ENCODE measurements at regions not wholly inside any gene's neighbourhood (a gene's known extent, or its start where the extent isn't known, plus 50 kb on each side); places are given as distances from the start of the nearest gene placed in this dataset.

- TF ChIP-seq, protein P1, sequence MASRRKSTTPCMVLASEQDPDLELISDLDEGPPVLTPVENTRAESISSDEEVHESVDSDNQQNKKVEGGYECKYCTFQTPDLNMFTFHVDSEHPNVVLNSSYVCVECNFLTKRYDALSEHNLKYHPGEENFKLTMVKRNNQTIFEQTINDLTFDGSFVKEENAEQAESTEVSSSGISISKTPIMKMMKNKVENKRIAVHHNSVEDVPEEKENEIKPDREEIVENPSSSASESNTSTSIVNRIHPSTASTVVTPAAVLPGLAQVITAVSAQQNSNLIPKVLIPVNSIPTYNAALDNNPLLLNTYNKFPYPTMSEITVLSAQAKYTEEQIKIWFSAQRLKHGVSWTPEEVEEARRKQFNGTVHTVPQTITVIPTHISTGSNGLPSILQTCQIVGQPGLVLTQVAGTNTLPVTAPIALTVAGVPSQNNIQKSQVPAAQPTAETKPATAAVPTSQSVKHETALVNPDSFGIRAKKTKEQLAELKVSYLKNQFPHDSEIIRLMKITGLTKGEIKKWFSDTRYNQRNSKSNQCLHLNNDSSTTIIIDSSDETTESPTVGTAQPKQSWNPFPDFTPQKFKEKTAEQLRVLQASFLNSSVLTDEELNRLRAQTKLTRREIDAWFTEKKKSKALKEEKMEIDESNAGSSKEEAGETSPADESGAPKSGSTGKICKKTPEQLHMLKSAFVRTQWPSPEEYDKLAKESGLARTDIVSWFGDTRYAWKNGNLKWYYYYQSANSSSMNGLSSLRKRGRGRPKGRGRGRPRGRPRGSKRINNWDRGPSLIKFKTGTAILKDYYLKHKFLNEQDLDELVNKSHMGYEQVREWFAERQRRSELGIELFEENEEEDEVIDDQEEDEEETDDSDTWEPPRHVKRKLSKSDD (conservative IDR thresholded peaks at IDR 0.05; ENCODE audit: low read length): no peak
These were observed 161.4 kb upstream of the CST7 start (continued) for GRCh38 chr20:24787621-24788020.

DNA sequence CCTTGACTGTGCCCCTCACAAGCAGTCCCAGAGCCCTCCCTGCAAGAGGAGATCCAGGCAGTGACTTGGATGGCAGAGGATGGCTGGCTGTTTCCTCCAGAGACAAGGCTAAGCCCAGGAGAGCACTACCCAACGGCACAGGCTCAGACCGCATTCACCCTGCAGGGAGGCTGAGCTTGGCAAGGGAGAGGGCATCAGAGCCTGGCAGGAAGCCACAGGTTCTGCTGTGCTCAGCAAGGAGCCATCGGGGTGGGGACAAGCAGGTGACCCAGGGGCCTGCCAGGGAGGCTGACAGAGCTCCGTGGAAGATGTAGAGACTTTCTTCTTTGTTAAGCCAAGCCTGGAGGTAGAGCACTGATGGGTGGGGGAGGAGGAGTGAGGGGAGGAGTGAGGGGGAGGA lies 159.2 kb upstream of the CST7 start:
- H3K36me3 ChIP-seq (ENCODE audit: control insufficient read depth, insufficient read depth, low read length): no peaks in the 10 kb centered on the region
- ChIA-PET POLR2A (no interaction called here), CTCF (ENCODE audit: low intra/inter-chr PET ratio) (no interaction called here)
- intact Hi-C loops (cut with micrococcal nuclease): loop anchor here (10.0 kb wide), 1 partner anchor 125 kb away; no protein-coding TSS in a partner anchor
- ATAC-seq: no peak
- H3K9me3 ChIP-seq (replicated peaks; ENCODE audit: control insufficient read depth, insufficient read depth, low read depth, low read length): no peaks in the 10 kb centered on the region
- no peak overlapping the region for H3K4me3 ChIP-seq
- no peak for TF ChIP-seq GTF3C2 (IDR thresholded peaks at IDR 0.05; ENCODE audit: borderline replicate concordance, extremely low read depth, insufficient read length)
- TF ChIP-seq CBFB (CRISPR knock-in tag; IDR thresholded peaks at IDR 0.05): no peak
- TF ChIP-seq MEIS2 (IDR thresholded peaks at IDR 0.05; ENCODE audit: partially characterized antibody): no peak
- no peak for TF ChIP-seq RBM25 (IDR thresholded peaks at IDR 0.05; ENCODE audit: low read depth, low read length, severe bottlenecking)
- no peak for TF ChIP-seq ZNF408 (CRISPR knock-in tag; IDR thresholded peaks at IDR 0.05; ENCODE audit: low read depth)
- TF ChIP-seq MCM7 (IDR thresholded peaks at IDR 0.05): no peak
- no TSS peak for BruUV-seq (replicated peaks)
- DNase-seq (ENCODE audit: extremely low read depth in 1 of 4, low spot score in 3 of 4): no peak
- no peaks in the 10 kb centered on the region for H3K79me2 ChIP-seq (ENCODE audit: control insufficient read depth, insufficient read depth, low read length)
- H3K4me2 ChIP-seq (ENCODE audit: insufficient read depth, low read length): no peak overlapping the region
- H4K20me1 ChIP-seq (replicated peaks; ENCODE audit: control insufficient read depth, insufficient read depth, low read length): no peaks in the 10 kb centered on the region
- 0% methylated on average over 2 of the region's 4 CpGs for WGBS (ENCODE audit: insufficient coverage, low coverage, missing lambda C conversion rate)
- H3K9me1 ChIP-seq (ENCODE audit: control insufficient read depth, insufficient read depth, low read length): no peaks in the 10 kb centered on the region
- H3K9ac ChIP-seq (ENCODE audit: insufficient read depth in 1 of 2, low read depth in 2 of 2, low read length in 2 of 2): no peak overlapping the region
- in situ Hi-C loops (cut with MboI): no loop called here
- peaks cover 0 to 11% of the 10 kb centered on the region in 2 experiments; a peak in 1 of 5 replicates for H3K27me3 ChIP-seq (ENCODE audit: control insufficient read depth in 2 of 2, insufficient read depth in 2 of 2, low read length in 2 of 2)
- no peak overlapping the region for H2AFZ ChIP-seq (ENCODE audit: low read depth, low read length)
- H3K27ac ChIP-seq (ENCODE audit: extremely low read depth, low read depth, low read length): no peak overlapping the region
- no peaks in the 10 kb centered on the region for H3K4me1 ChIP-seq (replicated peaks in 1 of 2; ENCODE audit: control insufficient read depth in 2 of 2, insufficient read depth in 2 of 2, low read length in 2 of 2)
- FAIRE-seq: no peak
